ENCODE measurements at regions not wholly inside any gene's neighbourhood (a gene's known extent, or its start where the extent isn't known, plus 50 kb on each side); places are given as distances from the start of the nearest gene placed in this dataset.

GRCh38 chr5:143908959-143909358, 97.0 kb downstream of the HMHB1 start:
- TF ChIP-seq POLR2AphosphoS5 (IDR thresholded peaks at IDR 0.05; ENCODE audit: borderline replicate concordance, low read depth, low read length) (no peak), EZH2 (IDR thresholded peaks at IDR 0.05) (no peak)
